ENCODE measurements at regions not wholly inside any gene's neighbourhood (a gene's known extent, or its start where the extent isn't known, plus 50 kb on each side); places are given as distances from the start of the nearest gene placed in this dataset.

DNA sequence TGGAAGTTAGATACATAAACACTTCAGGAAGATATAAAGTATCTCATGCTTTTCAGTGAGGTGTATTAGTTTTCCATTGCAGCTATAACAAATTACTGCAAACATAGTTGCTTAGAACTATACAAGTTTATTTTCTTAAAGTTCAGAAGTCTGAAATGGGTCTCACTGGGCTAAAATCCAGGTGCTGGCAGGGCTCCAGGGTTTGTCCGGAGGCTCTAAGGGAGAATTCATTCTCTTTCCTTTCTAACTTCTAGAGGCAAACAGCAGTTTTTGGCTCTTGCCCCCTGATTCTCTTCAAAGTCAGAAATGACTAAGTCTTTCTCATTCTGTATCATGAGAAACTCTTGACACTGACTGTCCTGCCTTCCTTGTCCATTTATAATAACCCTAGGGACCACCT, 138.8 kb downstream of the AASDHPPT start:
- no peaks in the 10 kb centered on the region for H3K27me3 ChIP-seq (ENCODE audit: control insufficient read depth, low read length)
- no peaks in the 10 kb centered on the region for H3F3A ChIP-seq (ENCODE audit: control insufficient read depth, insufficient read depth)
- H3K4me1 ChIP-seq (ENCODE audit: control insufficient read depth, low read length), result no peaks in the 10 kb centered on the region
- H3K79me2 ChIP-seq (ENCODE audit: control insufficient read depth, low read length), result no peaks in the 10 kb centered on the region
- no peak overlapping the region for H3K4me3 ChIP-seq (ENCODE audit: low read length)
- H3K9me3 ChIP-seq (ENCODE audit: control insufficient read depth, insufficient read depth, low read length), result no peaks in the 10 kb centered on the region
- H3K9me2 ChIP-seq (replicated peaks; ENCODE audit: control insufficient read depth, low read length), result no peaks in the 10 kb centered on the region
- no peaks in the 10 kb centered on the region for H3K36me3 ChIP-seq (ENCODE audit: control insufficient read depth, low read length)
- no peak for TF ChIP-seq EZH2phosphoT487 (IDR thresholded peaks at IDR 0.05; ENCODE audit: borderline replicate concordance, low read length)
- TF ChIP-seq, protein P1, sequence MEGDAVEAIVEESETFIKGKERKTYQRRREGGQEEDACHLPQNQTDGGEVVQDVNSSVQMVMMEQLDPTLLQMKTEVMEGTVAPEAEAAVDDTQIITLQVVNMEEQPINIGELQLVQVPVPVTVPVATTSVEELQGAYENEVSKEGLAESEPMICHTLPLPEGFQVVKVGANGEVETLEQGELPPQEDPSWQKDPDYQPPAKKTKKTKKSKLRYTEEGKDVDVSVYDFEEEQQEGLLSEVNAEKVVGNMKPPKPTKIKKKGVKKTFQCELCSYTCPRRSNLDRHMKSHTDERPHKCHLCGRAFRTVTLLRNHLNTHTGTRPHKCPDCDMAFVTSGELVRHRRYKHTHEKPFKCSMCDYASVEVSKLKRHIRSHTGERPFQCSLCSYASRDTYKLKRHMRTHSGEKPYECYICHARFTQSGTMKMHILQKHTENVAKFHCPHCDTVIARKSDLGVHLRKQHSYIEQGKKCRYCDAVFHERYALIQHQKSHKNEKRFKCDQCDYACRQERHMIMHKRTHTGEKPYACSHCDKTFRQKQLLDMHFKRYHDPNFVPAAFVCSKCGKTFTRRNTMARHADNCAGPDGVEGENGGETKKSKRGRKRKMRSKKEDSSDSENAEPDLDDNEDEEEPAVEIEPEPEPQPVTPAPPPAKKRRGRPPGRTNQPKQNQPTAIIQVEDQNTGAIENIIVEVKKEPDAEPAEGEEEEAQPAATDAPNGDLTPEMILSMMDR (IDR thresholded peaks at IDR 0.05; ENCODE audit: low read depth, low read length, poor library complexity, severe bottlenecking), result no peak
- no peak overlapping the region for H3K4me2 ChIP-seq (ENCODE audit: low read length)
- no peak overlapping the region for H3K27ac ChIP-seq (ENCODE audit: low read depth, low read length)
- no peaks in the 10 kb centered on the region for H4K20me1 ChIP-seq (ENCODE audit: control insufficient read depth, insufficient read depth, low read depth, low read length)

DNA sequence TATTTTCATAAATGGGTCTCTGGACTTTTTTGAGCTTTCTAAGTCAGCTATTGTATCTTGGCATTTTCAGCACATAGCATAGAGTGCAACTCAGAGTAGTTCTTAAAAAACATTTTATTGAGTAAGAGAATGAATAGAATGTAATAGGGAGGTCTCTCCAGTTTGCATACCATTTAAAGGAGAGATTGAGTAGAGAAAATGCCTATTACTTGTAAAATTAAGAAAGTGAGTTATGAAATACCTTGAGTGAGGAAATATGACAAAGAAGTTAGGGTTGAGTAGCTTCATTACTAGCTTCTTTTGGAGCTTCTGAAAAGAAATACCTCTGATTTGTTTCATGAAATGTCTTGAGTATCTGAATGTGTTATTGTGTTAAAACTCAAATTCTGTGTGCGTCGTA, 140.0 kb downstream of the AASDHPPT start:
- no peak overlapping the region for H3K4me3 ChIP-seq (ENCODE audit: low read length)
- no peaks in the 10 kb centered on the region for H3K27me3 ChIP-seq (ENCODE audit: control insufficient read depth, low read length)
- no peaks in the 10 kb centered on the region for H3K79me2 ChIP-seq (ENCODE audit: control insufficient read depth, low read length)
- H4K20me1 ChIP-seq (ENCODE audit: control insufficient read depth, insufficient read depth, low read depth, low read length), result no peaks in the 10 kb centered on the region
- H3K9me3 ChIP-seq (ENCODE audit: control insufficient read depth, insufficient read depth, low read length), result no peaks in the 10 kb centered on the region
- H3F3A ChIP-seq (ENCODE audit: control insufficient read depth, insufficient read depth), result no peaks in the 10 kb centered on the region
- H3K9me2 ChIP-seq (replicated peaks; ENCODE audit: control insufficient read depth, low read length), result no peaks in the 10 kb centered on the region
- H3K36me3 ChIP-seq (ENCODE audit: control insufficient read depth, low read length), result no peaks in the 10 kb centered on the region
- no peak overlapping the region for H3K4me2 ChIP-seq (ENCODE audit: low read length)
- H3K4me1 ChIP-seq (ENCODE audit: control insufficient read depth, low read length), result no peaks in the 10 kb centered on the region
- no peak overlapping the region for H3K27ac ChIP-seq (ENCODE audit: low read depth, low read length)
- TF ChIP-seq EZH2phosphoT487 (IDR thresholded peaks at IDR 0.05; ENCODE audit: borderline replicate concordance, low read length), result no peak
- TF ChIP-seq, protein P1 (IDR thresholded peaks at IDR 0.05; ENCODE audit: low read depth, low read length, poor library complexity, severe bottlenecking), result no peak

DNA sequence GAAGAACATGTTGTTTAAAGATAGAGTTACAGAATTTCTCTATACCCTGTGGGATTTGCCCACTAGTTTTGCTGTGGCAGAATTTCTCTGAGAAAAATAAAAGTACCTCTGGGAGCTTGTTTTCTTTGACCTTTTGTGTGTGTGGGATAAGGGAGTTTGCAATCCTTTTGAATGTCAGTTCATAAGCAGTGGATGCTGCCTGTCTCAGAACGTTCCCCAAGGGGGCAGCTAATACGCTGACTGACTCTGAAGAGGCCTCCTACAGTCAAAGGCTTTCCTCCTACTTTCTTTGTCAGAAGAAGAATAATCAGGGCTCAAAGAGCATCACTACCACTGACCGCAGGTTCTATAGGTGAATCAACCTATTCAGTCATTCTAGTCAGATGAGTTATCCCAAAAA, 140.6 kb downstream of the AASDHPPT start:
- Histone ChIP-seq H3K4me2 (ENCODE audit: low read length) (no peak overlapping the region), H3F3A (ENCODE audit: control insufficient read depth, insufficient read depth) (no peaks in the 10 kb centered on the region), H3K4me3 (ENCODE audit: low read length) (no peak overlapping the region), H3K4me1 (ENCODE audit: control insufficient read depth, low read length) (no peaks in the 10 kb centered on the region), H3K27ac (ENCODE audit: low read depth, low read length) (no peak overlapping the region), H3K9me2 (replicated peaks; ENCODE audit: control insufficient read depth, low read length) (no peaks in the 10 kb centered on the region), H3K9me3 (ENCODE audit: control insufficient read depth, insufficient read depth, low read length) (no peaks in the 10 kb centered on the region), H4K20me1 (ENCODE audit: control insufficient read depth, insufficient read depth, low read depth, low read length) (no peaks in the 10 kb centered on the region), H3K79me2 (ENCODE audit: control insufficient read depth, low read length) (no peaks in the 10 kb centered on the region), H3K27me3 (ENCODE audit: control insufficient read depth, low read length) (no peaks in the 10 kb centered on the region), H3K36me3 (ENCODE audit: control insufficient read depth, low read length) (no peaks in the 10 kb centered on the region)
- no peak for TF ChIP-seq EZH2phosphoT487 (IDR thresholded peaks at IDR 0.05; ENCODE audit: borderline replicate concordance, low read length)
- TF ChIP-seq, protein P1 (IDR thresholded peaks at IDR 0.05; ENCODE audit: low read depth, low read length, poor library complexity, severe bottlenecking), result no peak

DNA sequence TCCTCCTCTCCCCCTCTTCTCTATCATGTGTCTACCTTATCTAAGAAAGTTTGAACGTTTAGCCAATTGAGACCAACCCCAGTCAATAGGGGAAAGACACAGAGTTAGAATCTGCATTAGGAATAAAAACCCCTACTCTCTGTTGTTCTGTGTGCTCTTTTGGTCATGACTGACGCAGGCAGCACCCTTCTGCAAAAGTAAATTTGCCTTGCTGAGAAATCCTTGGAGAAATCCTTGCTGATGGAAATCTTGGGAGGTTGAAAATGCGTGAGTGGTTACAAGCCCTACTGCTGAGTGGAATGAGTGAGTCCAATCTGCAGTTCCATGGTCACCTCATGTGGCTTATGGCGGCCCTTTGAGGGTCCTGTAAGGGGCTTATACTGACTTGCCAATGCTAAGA, 145.2 kb downstream of the AASDHPPT start:
- H3K4me3 ChIP-seq (ENCODE audit: low read length), result no peak overlapping the region
- no peaks in the 10 kb centered on the region for H3K36me3 ChIP-seq (ENCODE audit: control insufficient read depth, low read length)
- H3K27me3 ChIP-seq (ENCODE audit: control insufficient read depth, low read length), result no peaks in the 10 kb centered on the region
- H4K20me1 ChIP-seq (ENCODE audit: control insufficient read depth, insufficient read depth, low read depth, low read length), result no peaks in the 10 kb centered on the region
- no peaks in the 10 kb centered on the region for H3K79me2 ChIP-seq (ENCODE audit: control insufficient read depth, low read length)
- H3K4me1 ChIP-seq (ENCODE audit: control insufficient read depth, low read length), result no peaks in the 10 kb centered on the region
- peaks cover 3% of the 10 kb centered on the region; the same call in 1 of the 2 replicates for H3K9me3 ChIP-seq (ENCODE audit: control insufficient read depth, insufficient read depth, low read length)
- no peaks in the 10 kb centered on the region for H3K9me2 ChIP-seq (replicated peaks; ENCODE audit: control insufficient read depth, low read length)
- TF ChIP-seq, protein P1 (IDR thresholded peaks at IDR 0.05; ENCODE audit: low read depth, low read length, poor library complexity, severe bottlenecking), result no peak
- no peak for TF ChIP-seq EZH2phosphoT487 (IDR thresholded peaks at IDR 0.05; ENCODE audit: borderline replicate concordance, low read length)
- H3F3A ChIP-seq (ENCODE audit: control insufficient read depth, insufficient read depth), result no peaks in the 10 kb centered on the region
- no peak overlapping the region for H3K27ac ChIP-seq (ENCODE audit: low read depth, low read length)
- H3K4me2 ChIP-seq (ENCODE audit: low read length), result no peak overlapping the region
